ENCODE measurements at regions not wholly inside any gene's neighbourhood (a gene's known extent, or its start where the extent isn't known, plus 50 kb on each side); places are given as distances from the start of the nearest gene placed in this dataset.

GRCh38 chr4:138021139-138021830, 220.9 kb downstream of the SLC7A11 start:
- ChIA-PET SMC1A (ENCODE audit: uncharacterized antibody, unreplicated experiment) (no interaction called here), CTCF (no interaction called here), POLR2A (no interaction called here), RAD21 (ENCODE audit: unreplicated experiment) (no interaction called here)
- ATAC-seq (no peak), DNase-seq (ENCODE audit: low read depth, low spot score) (no peak), FAIRE-seq (no peak)
- Histone ChIP-seq H3K4me2 (ENCODE audit: control insufficient read depth, insufficient read depth) (no peak overlapping the region), H3K4me3 (no peak overlapping the region), H2AFZ (ENCODE audit: control insufficient read depth, low read depth, low read length) (no peak overlapping the region), H4K20me1 (ENCODE audit: control insufficient read depth, insufficient read depth) (no peaks in the 10 kb centered on the region), H3K9me3 (replicated peaks; ENCODE audit: control insufficient read depth, insufficient read depth, low read length) (no peaks in the 10 kb centered on the region), H3K27ac (ENCODE audit: control insufficient read depth, insufficient read depth) (no peak overlapping the region), H3K9ac (ENCODE audit: control insufficient read depth, insufficient read depth, low read length) (no peak overlapping the region), H3K79me2 (ENCODE audit: control insufficient read depth, insufficient read depth, low read length) (no peaks in the 10 kb centered on the region), H3K27me3 (replicated peaks in 1 of 2; ENCODE audit: control insufficient read depth in 2 of 2, insufficient read depth in 2 of 2, low read length in 1 of 2) (no peaks in the 10 kb centered on the region; a peak in 1 of 4 replicates), H3K4me1 (ENCODE audit: control insufficient read depth, insufficient read depth, low read length) (no peaks in the 10 kb centered on the region), H3K36me3 (ENCODE audit: control insufficient read depth in 2 of 2, insufficient read depth in 2 of 2, low read length in 1 of 2) (no peaks in the 10 kb centered on the region)
- TF ChIP-seq ZSCAN29 (IDR thresholded peaks at IDR 0.05) (no peak), JUND (IDR thresholded peaks at IDR 0.05; ENCODE audit: low read depth, low read length) (no peak), E2F8 (IDR thresholded peaks at IDR 0.05; ENCODE audit: low read depth, partially characterized antibody) (no peak), ZNF24 (IDR thresholded peaks at IDR 0.05) (no peak), IRF5 (IDR thresholded peaks at IDR 0.05; ENCODE audit: borderline replicate concordance) (no peak), NBN (IDR thresholded peaks at IDR 0.05) (no peak), SREBF2 (IDR thresholded peaks at IDR 0.05; ENCODE audit: low read length) (no peak), TAF1 (IDR thresholded peaks at IDR 0.05; ENCODE audit: borderline replicate concordance, low read depth, low read length) (no peak), GATAD2B (conservative IDR thresholded peaks at IDR 0.05; ENCODE audit: low read depth) (no peak), MTA3 (IDR thresholded peaks at IDR 0.05; ENCODE audit: borderline replicate concordance, low read length) (no peak), MYB (IDR thresholded peaks at IDR 0.05; ENCODE audit: borderline replicate concordance, low read depth, low read length) (no peak), RAD21 (IDR thresholded peaks at IDR 0.05; ENCODE audit: insufficient read depth, low read depth, low read length) (no peak)
- in situ Hi-C loops (cut with MboI) (no loop called here), intact Hi-C loops (cut with micrococcal nuclease; ENCODE audit: unreplicated experiment) (no loop called here)
- no TSS peak for BruUV-seq (replicated peaks)
- WGBS (ENCODE audit: insufficient coverage, insufficient replicate concordance, low lambda C conversion rate, missing lambda C conversion rate): 2% methylated on average over 3 of the region's 3 CpGs

All from GM12878 (cell line).